Upper lobe of left lung (tissue), 6 donors: ENCODE measurements at regions not wholly inside any gene's neighbourhood (a gene's known extent, or its start where the extent isn't known, plus 50 kb on each side); places are given as distances from the start of the nearest gene placed in this dataset.

Source experiments
- ATAC-seq, 2 donors: fragments of 200-7000 bp; cut with Tn5 transposase; one replicate each; pipeline ENCODE4 v1.9.1; 2022; ENCODE audit warnings: mild to moderate bottlenecking in 2 of 2, moderate library complexity in 2 of 2; ENCODE audit not compliant: low FRiP score in 2 of 2
- DNase-seq, 2 donors: peaks; one replicate each; pipeline ENCODE4 v3.0.0-alpha.2; 2019 to 2020
- H3K27ac ChIP-seq, 4 donors: fragments of 200-600 bp; sonication (generic); one replicate each; pipeline ENCODE4 v1.5.1; 2016 to 2019
- H3K27me3 ChIP-seq, 4 donors: fragments of 200-600 bp; sonication (generic); one replicate each; pipeline ENCODE4 v1.5.1; 2017 to 2019
- H3K36me3 ChIP-seq, 4 donors: fragments of 200-600 bp; sonication (generic); one replicate each; pipeline ENCODE4 v1.5.1; 2016 to 2019
- H3K4me1 ChIP-seq, 4 donors: fragments of 200-600 bp; sonication (generic); one replicate each; pipeline ENCODE4 v1.5.1; 2018 to 2019
- H3K4me3 ChIP-seq, 4 donors: fragments of 200-600 bp; sonication (generic); one replicate each; pipeline ENCODE4 v1.5.1; 2017 to 2019; ENCODE audit warnings: mild to moderate bottlenecking in 2 of 4, moderate library complexity in 1 of 4
- H3K9me3 ChIP-seq, 4 donors: fragments of 200-600 bp; sonication (generic); one replicate each; pipeline ENCODE4 v1.5.1; 2018 to 2019
- CTCF ChIP-seq, 6 experiments: fragments of 450-650 bp in 4 of 6; fragments of 200-600 bp in 2 of 6; sonication (generic) in 2 of 6; IDR thresholded peaks; one replicate each; pipeline ENCODE4 v1.5.1; 2016 to 2019; ENCODE audit warnings: antibody characterized with exemption in 6 of 6
- EP300 ChIP-seq, 4 donors: sonication (generic); formaldehyde crosslinking; IDR thresholded peaks; one replicate each; pipeline ENCODE4 v1.5.1; 2017; ENCODE audit warnings: antibody characterized with exemption in 4 of 4, control low read depth in 2 of 4
- POLR2A ChIP-seq, 4 donors: fragments of 450-650 bp; IDR thresholded peaks; one replicate each; pipeline ENCODE4 v1.5.1; 2016 to 2017; ENCODE audit warnings: antibody characterized with exemption in 4 of 4, mild to moderate bottlenecking in 2 of 4
- POLR2AphosphoS5 ChIP-seq, 2 donors: sonication (generic); formaldehyde crosslinking; IDR thresholded peaks; one replicate each; pipeline ENCODE4 v1.5.1; 2017; ENCODE audit warnings: antibody characterized with exemption in 2 of 2
- WGBS, 2 donors: methylation state at CpG; one replicate each; pipeline ENCODE4 v1.1.5; 2017 to 2018; 5-methylcytosine and 5-hydroxymethylcytosine counted together
- donor health status: DM: no; HTN: no; CAD: no; lungs with moderate emphysema.
- donor health status: DM: no; HTN: yes; CAD: no; lungs with severe emphysema.

GRCh38 chr22:48473202-48473601 is 1354.5 kb downstream of the BRD1 start:
- 80 to 91% methylated on average over 7 of the region's 7 CpGs for WGBS, 2 donors
- H3K36me3 ChIP-seq, result no peaks in the 10 kb centered on the region
- peak in 1 of 2 donors; percentile 8 for DNase-seq

DNA sequence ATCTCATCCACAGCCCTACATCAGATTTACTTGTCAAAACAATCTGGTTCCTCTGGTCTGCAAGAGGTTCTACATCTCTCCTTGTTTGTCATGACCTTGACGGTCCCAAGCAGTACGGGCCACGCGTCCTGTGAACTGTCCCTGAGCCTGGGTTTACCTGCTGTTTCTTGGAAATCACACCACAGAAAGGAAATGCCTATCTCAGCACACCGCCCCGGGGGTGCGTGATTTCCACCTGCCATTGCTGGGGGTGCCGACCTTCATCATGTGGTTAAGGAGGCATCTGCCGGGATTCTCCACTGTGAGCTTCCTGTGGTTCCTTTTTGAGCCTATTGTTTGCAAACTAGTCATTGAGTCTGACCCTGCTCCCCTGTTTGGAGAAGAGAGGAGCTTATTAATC is 1363.4 kb downstream of the BRD1 start:
- H3K9me3 ChIP-seq, result no peaks in the 10 kb centered on the region
- 45 to 67% methylated on average over 8 to 9 of the region's 9 CpGs for WGBS, 2 donors
- ATAC-seq, result no peak
- H3K4me1 ChIP-seq, result no peaks in the 10 kb centered on the region
- no peak overlapping the region for H3K27ac ChIP-seq
- no peak overlapping the region for H3K4me3 ChIP-seq
- peak in 1 of 2 donors; percentile 5 for DNase-seq
- TF ChIP-seq EP300 (IDR thresholded peaks at IDR 0.05) (no peak), POLR2AphosphoS5 (IDR thresholded peaks at IDR 0.05) (no peak), POLR2A (IDR thresholded peaks at IDR 0.05) (no peak), CTCF (IDR thresholded peaks at IDR 0.05) (no peak)
- no peaks in the 10 kb centered on the region for H3K27me3 ChIP-seq
- H3K36me3 ChIP-seq, result no peaks in the 10 kb centered on the region

More at GRCh38 chr22:48473202-48473601, 1354.5 kb downstream of the BRD1 start:
- H3K27ac ChIP-seq, result no peak overlapping the region
- H3K4me3 ChIP-seq, result no peak overlapping the region
- H3K27me3 ChIP-seq, result no peaks in the 10 kb centered on the region
- H3K9me3 ChIP-seq, result no peaks in the 10 kb centered on the region
- no peak for ATAC-seq
- TF ChIP-seq POLR2AphosphoS5 (IDR thresholded peaks at IDR 0.05), result no peak
- no peak for TF ChIP-seq POLR2A (IDR thresholded peaks at IDR 0.05)
- TF ChIP-seq CTCF (IDR thresholded peaks at IDR 0.05), result no peak
- TF ChIP-seq EP300 (IDR thresholded peaks at IDR 0.05), result no peak
- no peaks in the 10 kb centered on the region for H3K4me1 ChIP-seq

GRCh38 chr22:48459859-48460823 is 1367.5 kb downstream of the BRD1 start:
- 88 to 91% methylated on average over 11 to 21 of the region's 21 CpGs for WGBS, 2 donors
- H3K4me1 ChIP-seq, result no peaks in the 10 kb centered on the region
- H3K27me3 ChIP-seq, result no peaks in the 10 kb centered on the region
- DNase-seq, result peak in 1 of 2 donors; percentile 50
- H3K36me3 ChIP-seq, result no peaks in the 10 kb centered on the region
- ATAC-seq, result no peak
- H3K9me3 ChIP-seq, result no peaks in the 10 kb centered on the region
- no peak overlapping the region for H3K4me3 ChIP-seq
- TF ChIP-seq POLR2A (IDR thresholded peaks at IDR 0.05), result no peak
- TF ChIP-seq CTCF (IDR thresholded peaks at IDR 0.05), result no peak
- no peak for TF ChIP-seq POLR2AphosphoS5 (IDR thresholded peaks at IDR 0.05)
- no peak for TF ChIP-seq EP300 (IDR thresholded peaks at IDR 0.05)
- no peak overlapping the region for H3K27ac ChIP-seq

GRCh38 chr22:48459259-48459658 is 1368.4 kb downstream of the BRD1 start:
- TF ChIP-seq CTCF (IDR thresholded peaks at IDR 0.05) (no peak), POLR2A (IDR thresholded peaks at IDR 0.05) (no peak), EP300 (IDR thresholded peaks at IDR 0.05) (no peak), POLR2AphosphoS5 (IDR thresholded peaks at IDR 0.05) (no peak)
- Histone ChIP-seq H3K27me3 (no peaks in the 10 kb centered on the region), H3K4me3 (no peak overlapping the region), H3K9me3 (no peaks in the 10 kb centered on the region), H3K27ac (no peak overlapping the region), H3K36me3 (no peaks in the 10 kb centered on the region), H3K4me1 (no peaks in the 10 kb centered on the region)
- ATAC-seq (no peak), DNase-seq (no peak)
- WGBS, 2 donors, result 86 to 100% methylated on average over 3 to 6 of the region's 6 CpGs
